ENCODE measurements at regions not wholly inside any gene's neighbourhood (a gene's known extent, or its start where the extent isn't known, plus 50 kb on each side); places are given as distances from the start of the nearest gene placed in this dataset.

DNA sequence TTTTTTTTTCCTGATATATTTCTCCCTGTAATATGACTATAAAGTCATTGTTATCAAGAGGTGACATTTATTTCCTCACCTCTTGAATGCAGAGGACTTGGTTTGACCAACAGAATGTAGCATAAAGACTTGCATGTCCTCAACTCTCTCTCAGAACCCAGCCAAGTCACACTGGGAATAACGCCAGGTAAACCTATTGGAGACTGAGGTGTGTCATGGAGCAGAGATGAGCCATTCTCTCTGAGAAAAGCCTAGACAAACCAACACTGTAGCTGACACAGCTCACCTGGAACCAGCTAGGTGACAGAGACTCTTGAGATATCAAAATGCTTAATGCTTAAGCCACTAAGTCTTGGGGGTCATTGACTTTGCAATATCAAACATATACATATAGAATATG is 533.6 kb downstream of the HAO1 start:
- TF ChIP-seq, protein P1, sequence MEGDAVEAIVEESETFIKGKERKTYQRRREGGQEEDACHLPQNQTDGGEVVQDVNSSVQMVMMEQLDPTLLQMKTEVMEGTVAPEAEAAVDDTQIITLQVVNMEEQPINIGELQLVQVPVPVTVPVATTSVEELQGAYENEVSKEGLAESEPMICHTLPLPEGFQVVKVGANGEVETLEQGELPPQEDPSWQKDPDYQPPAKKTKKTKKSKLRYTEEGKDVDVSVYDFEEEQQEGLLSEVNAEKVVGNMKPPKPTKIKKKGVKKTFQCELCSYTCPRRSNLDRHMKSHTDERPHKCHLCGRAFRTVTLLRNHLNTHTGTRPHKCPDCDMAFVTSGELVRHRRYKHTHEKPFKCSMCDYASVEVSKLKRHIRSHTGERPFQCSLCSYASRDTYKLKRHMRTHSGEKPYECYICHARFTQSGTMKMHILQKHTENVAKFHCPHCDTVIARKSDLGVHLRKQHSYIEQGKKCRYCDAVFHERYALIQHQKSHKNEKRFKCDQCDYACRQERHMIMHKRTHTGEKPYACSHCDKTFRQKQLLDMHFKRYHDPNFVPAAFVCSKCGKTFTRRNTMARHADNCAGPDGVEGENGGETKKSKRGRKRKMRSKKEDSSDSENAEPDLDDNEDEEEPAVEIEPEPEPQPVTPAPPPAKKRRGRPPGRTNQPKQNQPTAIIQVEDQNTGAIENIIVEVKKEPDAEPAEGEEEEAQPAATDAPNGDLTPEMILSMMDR (IDR thresholded peaks at IDR 0.05) = no peak
- no peak for TF ChIP-seq POLR2AphosphoS5 (IDR thresholded peaks at IDR 0.05; ENCODE audit: low read depth, low read length)
- TF ChIP-seq TCF7L2 (IDR thresholded peaks at IDR 0.05; ENCODE audit: low read depth, low read length) = no peak
- TF ChIP-seq, protein P2, sequence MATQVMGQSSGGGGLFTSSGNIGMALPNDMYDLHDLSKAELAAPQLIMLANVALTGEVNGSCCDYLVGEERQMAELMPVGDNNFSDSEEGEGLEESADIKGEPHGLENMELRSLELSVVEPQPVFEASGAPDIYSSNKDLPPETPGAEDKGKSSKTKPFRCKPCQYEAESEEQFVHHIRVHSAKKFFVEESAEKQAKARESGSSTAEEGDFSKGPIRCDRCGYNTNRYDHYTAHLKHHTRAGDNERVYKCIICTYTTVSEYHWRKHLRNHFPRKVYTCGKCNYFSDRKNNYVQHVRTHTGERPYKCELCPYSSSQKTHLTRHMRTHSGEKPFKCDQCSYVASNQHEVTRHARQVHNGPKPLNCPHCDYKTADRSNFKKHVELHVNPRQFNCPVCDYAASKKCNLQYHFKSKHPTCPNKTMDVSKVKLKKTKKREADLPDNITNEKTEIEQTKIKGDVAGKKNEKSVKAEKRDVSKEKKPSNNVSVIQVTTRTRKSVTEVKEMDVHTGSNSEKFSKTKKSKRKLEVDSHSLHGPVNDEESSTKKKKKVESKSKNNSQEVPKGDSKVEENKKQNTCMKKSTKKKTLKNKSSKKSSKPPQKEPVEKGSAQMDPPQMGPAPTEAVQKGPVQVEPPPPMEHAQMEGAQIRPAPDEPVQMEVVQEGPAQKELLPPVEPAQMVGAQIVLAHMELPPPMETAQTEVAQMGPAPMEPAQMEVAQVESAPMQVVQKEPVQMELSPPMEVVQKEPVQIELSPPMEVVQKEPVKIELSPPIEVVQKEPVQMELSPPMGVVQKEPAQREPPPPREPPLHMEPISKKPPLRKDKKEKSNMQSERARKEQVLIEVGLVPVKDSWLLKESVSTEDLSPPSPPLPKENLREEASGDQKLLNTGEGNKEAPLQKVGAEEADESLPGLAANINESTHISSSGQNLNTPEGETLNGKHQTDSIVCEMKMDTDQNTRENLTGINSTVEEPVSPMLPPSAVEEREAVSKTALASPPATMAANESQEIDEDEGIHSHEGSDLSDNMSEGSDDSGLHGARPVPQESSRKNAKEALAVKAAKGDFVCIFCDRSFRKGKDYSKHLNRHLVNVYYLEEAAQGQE (IDR thresholded peaks at IDR 0.05; ENCODE audit: insufficient read depth in 1 of 2, low read depth in 2 of 2, low read length in 1 of 2) = no peak
- TF ChIP-seq SIN3A (IDR thresholded peaks at IDR 0.05; ENCODE audit: borderline replicate concordance, insufficient read depth, low read depth, low read length) = no peak

Data from Panc1 (cell line).